ENCODE measurements at regions not wholly inside any gene's neighbourhood (a gene's known extent, or its start where the extent isn't known, plus 50 kb on each side); places are given as distances from the start of the nearest gene placed in this dataset.
"Not testable (repeated sequence)": the region's sequence is repeated elsewhere in the genome, so short reads cannot be mapped to it uniquely, and the experiment has no call there.

GRCh38 chr2:130289780-130290179, 52.9 kb upstream of the IMP4 start:
- H3K27ac ChIP-seq = no peak overlapping the region
- ChIA-PET POLR2A (ENCODE audit: low non-redundant PET) (interaction anchor here (1.0 kb wide), 1 partner anchor 41 kb away, joined by 3 read pairs; no protein-coding TSS in a partner anchor), CTCF (no interaction called here)
- peak; percentile 8 for DNase-seq (ENCODE audit: low spot score)
- TF ChIP-seq CTCF (conservative IDR thresholded peaks at IDR 0.05; ENCODE audit: low read depth) = no peak

- ChIA-PET CTCF (interaction anchor here (0.6 to 1.7 kb wide), 14 partner anchors 15 to 1119 kb away, joined by 3 to 29 read pairs (median 5); partner anchors contain the start of gene IMP4), POLR2A (ENCODE audit: low non-redundant PET) (interaction anchor here (1.0 kb wide), 2 partner anchors 39 to 42 kb away, joined by 3 read pairs; no protein-coding TSS in a partner anchor)
- peak; percentile 62 for TF ChIP-seq CTCF (conservative IDR thresholded peaks at IDR 0.05; ENCODE audit: low read depth)
- peak overlapping the region; percentile 60 for H3K27ac ChIP-seq
- peak; percentile 59 for DNase-seq (ENCODE audit: low spot score)
Observed at GRCh38 chr2:130288467-130289403, 54.0 kb upstream of the IMP4 start.

GRCh38 chr2:130287656-130288026, 55.1 kb upstream of the IMP4 start:
- DNase-seq (ENCODE audit: low spot score) = no peak
- CTCF ChIA-PET = interaction anchor here (0.6 to 1.7 kb wide), 12 partner anchors 8 to 86 kb away, joined by 3 to 29 read pairs (median 6); partner anchors contain the start of gene IMP4
- POLR2A ChIA-PET (ENCODE audit: low non-redundant PET) = interaction anchor here (1.0 kb wide), 1 partner anchor 41 kb away, joined by 3 read pairs; no protein-coding TSS in a partner anchor
- no peak for TF ChIP-seq CTCF (conservative IDR thresholded peaks at IDR 0.05; ENCODE audit: low read depth)
- no peak overlapping the region for H3K27ac ChIP-seq

- TF ChIP-seq CTCF (conservative IDR thresholded peaks at IDR 0.05; ENCODE audit: low read depth) = no peak
Observed at GRCh38 chr2:130286983-130287655, 55.6 kb upstream of the IMP4 start.

GRCh38 chr2:130283341-130283869, 59.3 kb upstream of the IMP4 start:
- POLR2A ChIA-PET (ENCODE audit: low non-redundant PET); DNase-seq (ENCODE audit: low spot score); H3K27ac ChIP-seq; CTCF ChIA-PET: not testable (repeated sequence)

More at GRCh38 chr2:130286983-130287655, 55.6 kb upstream of the IMP4 start:
- H3K27ac ChIP-seq = no peak overlapping the region
- DNase-seq (ENCODE audit: low spot score) = no peak
- ChIA-PET POLR2A (ENCODE audit: low non-redundant PET) (no interaction called here), CTCF (interaction anchor here (1.5 kb wide), 1 partner anchor 9 kb away, joined by 3 read pairs; no protein-coding TSS in a partner anchor)

GRCh38 chr2:130279551-130279950, 63.1 kb upstream of the IMP4 start:
- CTCF ChIA-PET; H3K27ac ChIP-seq; POLR2A ChIA-PET (ENCODE audit: low non-redundant PET); DNase-seq (ENCODE audit: low spot score): not testable (repeated sequence)

GRCh38 chr2:130268333-130268732, 70.1 kb upstream of the TUBA3E start:
- DNase-seq (ENCODE audit: low spot score); CTCF ChIA-PET; POLR2A ChIA-PET (ENCODE audit: low non-redundant PET); H3K27ac ChIP-seq: not testable (repeated sequence)

- H3K27ac ChIP-seq; DNase-seq (ENCODE audit: low spot score); CTCF ChIA-PET; POLR2A ChIA-PET (ENCODE audit: low non-redundant PET): not testable (repeated sequence)
Observed at GRCh38 chr2:130267572-130267971, 69.3 kb upstream of the TUBA3E start.

GRCh38 chr2:130266836-130267235, 68.6 kb upstream of the TUBA3E start:
- DNase-seq (ENCODE audit: low spot score); CTCF ChIA-PET; POLR2A ChIA-PET (ENCODE audit: low non-redundant PET); H3K27ac ChIP-seq: not testable (repeated sequence)

GRCh38 chr2:130265570-130266247, 67.5 kb upstream of the TUBA3E start:
- CTCF ChIA-PET; H3K27ac ChIP-seq; DNase-seq (ENCODE audit: low spot score); POLR2A ChIA-PET (ENCODE audit: low non-redundant PET): not testable (repeated sequence)

GRCh38 chr2:130264901-130265320, 66.7 kb upstream of the TUBA3E start:
- CTCF ChIA-PET; H3K27ac ChIP-seq; DNase-seq (ENCODE audit: low spot score); POLR2A ChIA-PET (ENCODE audit: low non-redundant PET): not testable (repeated sequence)

Measured in RWPE1 (cell line).